Astrocyte of the spinal cord (primary cell): ENCODE measurements at regions not wholly inside any gene's neighbourhood (a gene's known extent, or its start where the extent isn't known, plus 50 kb on each side); places are given as distances from the start of the nearest gene placed in this dataset.

Source experiments
- DNase-seq: peaks from one replicate; pipeline ENCODE4 v3.0.0; 2011; ENCODE audit warnings: low read depth, low spot score
- H3K4me3 ChIP-seq: 2 replicates; pipeline ENCODE4 v1.5.1; 2011; ENCODE audit warnings: low read depth, mild to moderate bottlenecking, low read length, moderate library complexity
- CTCF ChIP-seq: IDR thresholded peaks from 2 replicates; pipeline ENCODE4 v1.5.1; 2012; ENCODE audit warnings: low read depth, mild to moderate bottlenecking, low read length, inconsistent platforms
- in situ Hi-C: cut with HindIII; loops from 2 replicates; pipeline ENCODE4 v1.10.0; 2017; ENCODE audit warnings: low sequenced_read_pairs

GRCh38 chr14:85909581-85909980 lies 379.6 kb downstream of the FLRT2 start:
- no peak for TF ChIP-seq CTCF
- in situ Hi-C loops, result no loop called here
- no peak for DNase-seq
- H3K4me3 ChIP-seq, result no peak overlapping the region

DNA sequence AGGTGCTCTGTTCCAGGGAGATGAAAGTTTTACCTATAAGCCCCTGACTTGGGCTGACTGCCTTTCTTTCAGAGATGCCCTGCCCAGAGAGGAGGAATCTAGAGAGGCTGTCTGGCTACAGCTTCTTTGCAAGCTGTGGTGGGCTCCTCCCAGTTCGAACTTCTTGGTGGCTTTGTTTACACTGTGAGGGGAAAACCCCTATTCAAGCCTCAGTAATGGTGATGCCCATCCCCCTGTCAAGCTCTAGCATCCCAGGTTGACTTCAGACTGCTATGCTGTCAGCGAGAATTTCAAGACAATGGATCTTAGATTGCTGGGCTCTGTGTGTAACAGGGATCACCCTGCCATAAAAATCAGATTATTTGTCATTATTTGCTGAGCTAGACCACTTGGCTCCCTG lies 377.6 kb downstream of the FLRT2 start:
- in situ Hi-C loops, result no loop called here
- TF ChIP-seq CTCF, result no peak
- no peak overlapping the region for H3K4me3 ChIP-seq
- no peak for DNase-seq

DNA sequence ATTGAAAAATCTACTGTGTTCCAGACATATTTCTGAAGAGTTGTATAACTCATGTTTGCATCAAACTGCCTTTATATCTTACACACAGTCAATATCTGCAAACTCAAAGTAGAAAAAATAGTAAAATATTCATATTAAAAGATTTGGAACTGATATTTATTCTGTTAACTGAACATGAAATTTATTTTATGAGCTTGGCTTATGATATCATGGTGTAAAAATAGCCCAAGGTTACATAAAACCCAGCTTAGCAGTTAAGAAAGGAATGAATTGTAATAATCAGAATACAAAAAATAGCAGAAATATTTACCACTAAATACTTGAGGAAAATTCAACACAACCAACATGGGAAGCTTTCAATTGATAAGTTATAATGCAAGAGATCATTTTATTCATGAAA lies 367.9 kb downstream of the FLRT2 start:
- no peak for TF ChIP-seq CTCF
- no peak for DNase-seq
- H3K4me3 ChIP-seq, result no peak overlapping the region
- in situ Hi-C loops, result no loop called here

GRCh38 chr14:85895603-85896002 lies 365.7 kb downstream of the FLRT2 start:
- H3K4me3 ChIP-seq, result no peak overlapping the region
- no peak for TF ChIP-seq CTCF
- DNase-seq, result no peak
- in situ Hi-C loops, result no loop called here

GRCh38 chr14:85892251-85892650 lies 362.3 kb downstream of the FLRT2 start:
- H3K4me3 ChIP-seq, result no peak overlapping the region
- DNase-seq, result no peak
- no peak for TF ChIP-seq CTCF
- in situ Hi-C loops, result no loop called here

DNA sequence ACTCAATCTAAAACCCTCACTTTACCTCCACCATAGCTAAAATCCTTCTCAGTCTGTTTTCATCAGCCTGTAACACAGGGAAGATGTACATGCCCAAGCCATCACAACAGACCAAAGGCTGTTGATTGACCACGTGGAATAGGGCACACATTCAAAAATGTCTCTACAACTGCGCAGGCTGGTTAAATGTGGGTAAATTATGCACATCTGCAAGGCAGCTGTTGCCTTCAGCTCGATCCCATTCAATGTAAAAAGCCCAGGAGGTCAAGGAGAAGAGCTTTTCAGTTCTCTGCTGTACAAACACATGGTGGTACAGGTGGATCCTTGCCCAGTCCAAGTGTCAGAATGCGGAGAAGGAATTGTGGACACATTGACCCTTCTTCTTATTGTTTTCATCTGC lies 354.0 kb downstream of the FLRT2 start:
- TF ChIP-seq CTCF, result no peak
- no peak overlapping the region for H3K4me3 ChIP-seq
- in situ Hi-C loops, result no loop called here
- no peak for DNase-seq

DNA sequence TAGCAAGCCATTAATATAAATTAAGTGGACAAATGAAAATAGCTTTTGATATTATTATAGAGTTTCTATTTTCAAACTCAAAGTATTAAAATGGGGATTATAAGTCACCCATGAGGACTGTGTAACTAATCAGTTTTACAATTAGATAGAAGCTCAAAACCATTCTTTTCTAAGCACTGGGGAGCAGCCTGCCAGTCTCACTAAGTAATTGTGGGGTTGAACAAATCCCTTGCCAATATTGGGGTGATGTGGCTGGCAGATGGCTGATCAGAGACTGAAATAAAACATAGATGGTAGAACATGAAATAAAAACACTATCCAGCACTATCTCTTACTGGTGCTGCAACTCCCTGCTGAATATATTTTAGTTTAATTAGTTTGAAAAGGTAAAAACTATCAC lies 353.2 kb downstream of the FLRT2 start:
- in situ Hi-C loops, result no loop called here

More for the DNA sequence above, 353.2 kb downstream of the FLRT2 start:
- TF ChIP-seq CTCF, result no peak
- no peak for DNase-seq
- H3K4me3 ChIP-seq, result no peak overlapping the region
